ENCODE measurements at regions not wholly inside any gene's neighbourhood (a gene's known extent, or its start where the extent isn't known, plus 50 kb on each side); places are given as distances from the start of the nearest gene placed in this dataset.

GRCh38 chr18:56521263-56521662, 117.1 kb downstream of the TXNL1 start:
- TF ChIP-seq CTCF (IDR thresholded peaks at IDR 0.05; ENCODE audit: extremely low read depth, missing control alignments): no peak

GRCh38 chr18:56517761-56518160, 120.6 kb downstream of the TXNL1 start:
- no peak for TF ChIP-seq CTCF (IDR thresholded peaks at IDR 0.05; ENCODE audit: extremely low read depth, missing control alignments)
- DNase-seq (ENCODE audit: low spot score): no peak

More at GRCh38 chr18:56521263-56521662, 117.1 kb downstream of the TXNL1 start:
- DNase-seq (ENCODE audit: low spot score): no peak

- TF ChIP-seq CTCF (IDR thresholded peaks at IDR 0.05; ENCODE audit: extremely low read depth, missing control alignments): no peak
- DNase-seq (ENCODE audit: low spot score): no peak
Measured at GRCh38 chr18:56517196-56517595, 121.2 kb downstream of the TXNL1 start.

GRCh38 chr18:56516789-56517188, 121.6 kb downstream of the TXNL1 start:
- no peak for TF ChIP-seq CTCF (IDR thresholded peaks at IDR 0.05; ENCODE audit: extremely low read depth, missing control alignments)
- DNase-seq (ENCODE audit: low spot score): no peak

- no peak for DNase-seq (ENCODE audit: low spot score)
- TF ChIP-seq CTCF (IDR thresholded peaks at IDR 0.05; ENCODE audit: extremely low read depth, missing control alignments): no peak
Measured at GRCh38 chr18:56515522-56515921, 122.9 kb downstream of the TXNL1 start.

- TF ChIP-seq CTCF (IDR thresholded peaks at IDR 0.05; ENCODE audit: extremely low read depth, missing control alignments): no peak
- no peak for DNase-seq (ENCODE audit: low spot score)
Measured at GRCh38 chr18:56511996-56512395, 126.4 kb downstream of the TXNL1 start.

GRCh38 chr18:56510108-56510507, 128.3 kb downstream of the TXNL1 start:
- no peak for DNase-seq (ENCODE audit: low spot score)

More at GRCh38 chr18:56510108-56510507, 128.3 kb downstream of the TXNL1 start:
- no peak for TF ChIP-seq CTCF (IDR thresholded peaks at IDR 0.05; ENCODE audit: extremely low read depth, missing control alignments)
